SH-SY5Y (cell line): ENCODE measurements at regions not wholly inside any gene's neighbourhood (a gene's known extent, or its start where the extent isn't known, plus 50 kb on each side); places are given as distances from the start of the nearest gene placed in this dataset.
A peak's percentile ranks its signal among the peaks of the same experiment; 100 is the strongest.

Experiments used
- GATA2 ChIP-seq: IDR thresholded peaks from 2 replicates; pipeline ENCODE4 v1.6.1; 2011; ENCODE audit warnings: mild to moderate bottlenecking, low read depth, low read length
- GATA3 ChIP-seq: IDR thresholded peaks from 2 replicates; pipeline ENCODE4 v1.6.1; 2011; ENCODE audit warnings: low read depth, mild to moderate bottlenecking, low read length, moderate library complexity

GRCh38 chr21:16533692-16534407 is 804.1 kb downstream of the USP25 start:
- peak; percentile 16; the same call in 1 of the 2 replicates for TF ChIP-seq GATA2
- no peak for TF ChIP-seq GATA3
